HG03135 (cell line): ENCODE measurements at regions not wholly inside any gene's neighbourhood (a gene's known extent, or its start where the extent isn't known, plus 50 kb on each side); places are given as distances from the start of the nearest gene placed in this dataset.
"Not testable (repeated sequence)": the region's sequence is repeated elsewhere in the genome, so short reads cannot be mapped to it uniquely, and the experiment has no call there.

Experiments used
- ATAC-seq: cut with Tn5 transposase; IDR thresholded peaks from one replicate; pipeline ENCODE4 v1.9.1; 2021; ENCODE audit warnings: mild to moderate bottlenecking, moderate library complexity; ENCODE audit not compliant: unreplicated experiment

DNA sequence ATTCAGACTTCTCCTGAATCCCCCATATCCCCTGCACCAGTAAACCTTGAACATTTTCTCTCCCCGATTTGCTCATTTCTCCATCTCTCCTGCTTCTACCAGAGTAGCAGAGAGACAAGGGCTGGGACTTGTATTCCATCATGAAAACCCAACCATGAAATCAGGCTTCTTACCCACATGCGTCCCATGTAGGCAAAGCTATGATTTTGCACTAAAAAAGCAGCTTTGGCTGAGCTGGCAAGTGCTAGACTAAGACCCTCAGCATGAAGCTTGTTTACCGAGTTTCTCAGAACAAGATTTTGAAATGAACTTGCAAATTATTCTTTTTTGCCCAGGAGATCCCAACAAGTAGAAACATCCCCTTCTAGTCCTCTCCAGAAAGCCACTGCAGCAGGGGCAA is 80.3 kb upstream of the RFLNA start:
- no peak for ATAC-seq

DNA sequence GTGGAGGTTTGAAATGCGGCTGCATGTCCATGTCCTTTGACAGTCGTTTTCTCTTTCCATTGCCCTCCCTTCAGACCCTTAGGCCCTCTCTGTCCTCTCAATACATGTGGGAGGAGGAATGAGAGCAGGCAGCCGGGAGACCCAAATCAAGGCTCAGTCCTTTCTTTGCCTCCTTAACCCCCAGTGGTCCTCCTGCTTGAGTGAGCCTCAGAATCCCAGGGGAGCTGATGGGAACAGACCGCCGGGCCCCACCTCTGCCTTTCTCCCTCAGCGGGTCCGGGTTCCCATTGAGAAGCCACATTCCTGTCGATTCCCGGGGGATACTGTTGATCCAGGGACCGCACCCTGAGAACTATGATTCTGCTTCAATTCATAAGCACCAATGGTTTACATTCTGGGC is 77.9 kb upstream of the RFLNA start:
- ATAC-seq = no peak

DNA sequence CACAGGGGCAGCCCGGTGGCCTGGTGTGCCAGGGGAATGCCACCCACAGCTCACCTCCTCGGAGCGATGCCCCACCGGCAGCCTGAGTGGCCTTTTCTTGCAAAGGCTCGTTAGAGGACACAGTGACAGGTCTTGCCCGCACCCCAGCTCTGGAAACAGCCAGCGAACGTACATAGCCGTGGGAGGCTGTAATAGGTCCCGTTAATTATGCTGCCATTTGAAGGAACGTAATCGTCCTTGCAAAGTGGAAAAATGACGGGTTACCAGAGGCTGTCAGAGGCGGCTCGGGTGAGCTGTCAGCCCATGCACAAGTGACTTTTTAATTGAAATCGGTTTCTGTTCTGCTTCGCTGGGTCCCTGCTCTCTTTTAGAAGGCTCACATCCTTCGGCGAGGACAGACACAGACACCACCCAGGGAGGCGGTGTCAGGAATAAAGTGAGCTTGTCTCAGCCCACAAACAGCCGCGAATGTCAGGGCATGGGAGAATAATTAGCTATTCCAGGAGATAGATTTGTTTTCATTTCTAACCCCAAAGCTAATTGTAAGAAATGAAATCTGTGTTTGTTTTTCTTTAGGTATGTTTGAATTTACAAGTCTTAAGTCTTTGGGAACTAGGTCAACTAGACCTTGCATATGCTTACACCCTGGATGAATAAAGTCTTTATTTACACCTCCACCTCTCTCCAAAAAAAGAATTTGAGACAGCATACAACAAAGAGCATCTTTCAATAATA is 77.2 kb upstream of the RFLNA start:
- no peak for ATAC-seq

DNA sequence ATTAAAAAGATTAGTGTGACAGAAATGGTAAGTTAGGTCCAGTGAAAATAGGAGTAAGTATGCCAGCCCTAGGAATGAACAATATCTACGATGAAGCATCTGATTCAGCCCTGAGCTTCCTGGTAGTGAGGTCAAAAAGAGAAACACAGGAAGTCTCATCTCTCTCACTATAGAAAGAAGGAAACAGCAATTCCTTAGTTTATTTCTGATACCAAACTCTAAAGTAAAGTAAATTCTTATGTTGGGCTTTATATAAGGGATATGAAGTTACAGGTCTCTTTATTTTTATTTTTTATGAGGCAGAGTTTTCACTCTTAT is 76.7 kb upstream of the RFLNA start:
- no peak for ATAC-seq

DNA sequence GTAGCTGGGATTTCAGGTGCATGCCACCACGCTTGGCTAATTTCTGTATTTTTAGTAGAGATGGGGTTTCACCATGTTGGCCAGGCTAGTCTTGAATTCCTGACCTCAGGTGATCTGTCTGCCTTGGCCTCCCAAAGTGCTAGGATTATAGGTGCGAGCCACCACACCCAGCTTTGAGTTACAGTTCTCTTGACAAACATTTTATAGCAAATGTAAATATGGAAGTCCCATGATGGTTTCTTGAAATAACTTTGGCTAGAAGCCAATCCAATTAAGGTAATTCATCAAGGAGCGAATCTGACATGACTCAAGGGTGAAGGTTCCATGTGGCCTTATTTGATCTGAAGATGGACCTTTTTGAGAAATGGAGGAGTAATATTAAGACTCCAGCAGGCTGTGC is 76.2 kb upstream of the RFLNA start:
- ATAC-seq = not testable (repeated sequence)

DNA sequence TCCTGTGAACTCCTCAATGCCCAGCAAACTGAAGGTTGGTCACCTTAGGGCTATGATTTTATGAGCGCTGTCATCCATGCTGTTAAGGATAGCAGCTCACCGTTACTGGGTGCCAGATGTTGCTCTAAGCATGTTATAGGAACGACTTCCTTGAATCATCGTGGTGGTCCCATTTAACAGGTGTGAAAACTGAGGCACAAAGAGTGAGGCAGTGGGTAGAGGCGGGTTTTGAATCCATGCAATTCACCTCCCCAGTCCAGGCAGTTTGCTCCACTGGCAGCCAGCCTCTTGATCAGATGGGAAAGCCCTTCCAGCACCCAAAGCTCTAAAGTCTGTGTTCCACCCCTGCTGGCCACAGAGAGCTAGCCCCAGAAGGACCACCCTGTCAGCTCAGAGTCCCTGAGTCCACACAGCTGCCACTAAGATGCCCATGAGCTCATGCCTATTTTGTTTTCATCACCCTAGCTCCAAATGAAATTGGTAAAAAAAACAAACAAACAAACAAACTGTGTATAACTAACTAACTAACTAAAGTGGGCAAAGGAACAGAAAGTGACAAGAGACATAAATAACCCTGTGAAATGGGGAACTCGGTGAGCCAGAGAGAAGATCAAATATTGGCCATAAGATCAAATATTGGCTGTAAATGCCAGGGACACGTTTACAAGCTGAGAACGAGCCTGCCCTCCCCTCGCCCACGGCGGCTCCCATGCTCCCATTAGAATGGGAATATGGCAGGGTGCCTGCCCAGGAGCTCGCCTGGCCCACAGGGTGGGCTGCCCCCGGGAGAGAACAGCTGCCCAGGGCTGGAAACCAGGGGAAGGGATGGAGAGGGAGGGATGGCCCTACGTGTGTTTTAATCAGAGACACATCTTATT is 72.3 kb upstream of the RFLNA start:
- no peak for ATAC-seq

DNA sequence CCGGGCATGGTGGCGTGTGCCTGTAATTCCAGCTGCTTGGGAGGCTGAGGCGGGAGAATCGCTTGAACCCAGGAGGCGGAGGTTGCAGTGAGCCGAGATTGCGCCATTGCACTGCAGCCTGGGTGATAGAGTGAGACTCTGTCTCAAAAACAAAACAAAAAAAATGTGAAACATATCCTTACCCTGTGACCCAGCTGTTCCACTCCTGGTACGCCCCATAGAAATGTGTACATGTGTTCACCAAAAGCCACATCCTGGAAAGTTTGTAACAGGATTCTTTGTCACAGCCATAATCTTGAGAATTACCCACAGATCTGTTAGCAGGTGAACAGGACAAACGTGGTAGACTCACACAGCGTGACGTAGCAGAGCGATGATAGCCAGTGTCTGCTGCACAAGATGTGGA is 71.2 kb upstream of the RFLNA start:
- ATAC-seq = not testable (repeated sequence)

DNA sequence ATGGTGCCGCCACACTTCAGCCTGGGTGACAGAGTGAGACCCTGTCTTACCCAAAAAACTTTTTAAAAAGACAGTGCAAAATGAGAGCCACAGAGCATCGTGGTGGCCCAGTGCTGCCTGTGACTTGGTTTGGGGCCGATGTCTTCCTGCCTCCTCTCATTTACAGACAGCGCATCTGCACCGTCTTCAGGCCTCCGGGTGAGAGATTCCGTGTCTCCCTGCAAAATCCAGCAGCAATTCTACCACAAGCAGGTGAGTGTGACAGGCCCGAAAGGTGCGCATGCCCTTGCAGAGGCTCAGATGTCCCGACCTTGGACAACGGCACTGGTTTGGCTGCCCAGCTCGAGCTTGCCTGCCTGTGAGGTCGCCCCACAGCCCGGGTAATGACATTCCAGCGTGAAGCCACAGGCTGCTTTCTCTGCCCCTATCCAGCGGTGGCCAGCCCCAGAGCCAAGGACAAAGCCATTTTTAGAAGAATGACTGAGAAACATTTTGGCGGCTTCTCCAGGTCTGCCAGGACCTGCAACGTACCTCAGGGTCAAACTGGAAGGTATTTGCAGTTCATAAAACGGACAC is 70.3 kb upstream of the RFLNA start:
- no peak for ATAC-seq

DNA sequence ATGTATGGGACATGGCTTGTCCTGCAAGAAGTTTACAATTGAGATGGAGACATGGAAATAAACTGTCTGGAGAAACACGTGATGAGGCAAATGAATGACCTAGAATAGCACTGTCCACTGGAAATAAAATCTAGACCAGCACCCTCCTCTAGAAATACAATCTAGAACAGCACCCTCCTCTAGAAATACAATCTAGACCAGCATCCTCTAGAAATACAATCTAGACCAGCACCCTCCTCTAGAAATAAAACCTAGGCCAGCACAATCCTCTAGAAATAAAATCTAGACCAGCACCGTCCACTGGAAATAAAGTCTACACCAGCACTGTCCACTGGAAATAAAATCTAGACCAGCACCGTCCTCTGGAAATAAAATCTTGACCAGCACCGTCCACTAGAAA is 69.2 kb upstream of the RFLNA start:
- no peak for ATAC-seq

DNA sequence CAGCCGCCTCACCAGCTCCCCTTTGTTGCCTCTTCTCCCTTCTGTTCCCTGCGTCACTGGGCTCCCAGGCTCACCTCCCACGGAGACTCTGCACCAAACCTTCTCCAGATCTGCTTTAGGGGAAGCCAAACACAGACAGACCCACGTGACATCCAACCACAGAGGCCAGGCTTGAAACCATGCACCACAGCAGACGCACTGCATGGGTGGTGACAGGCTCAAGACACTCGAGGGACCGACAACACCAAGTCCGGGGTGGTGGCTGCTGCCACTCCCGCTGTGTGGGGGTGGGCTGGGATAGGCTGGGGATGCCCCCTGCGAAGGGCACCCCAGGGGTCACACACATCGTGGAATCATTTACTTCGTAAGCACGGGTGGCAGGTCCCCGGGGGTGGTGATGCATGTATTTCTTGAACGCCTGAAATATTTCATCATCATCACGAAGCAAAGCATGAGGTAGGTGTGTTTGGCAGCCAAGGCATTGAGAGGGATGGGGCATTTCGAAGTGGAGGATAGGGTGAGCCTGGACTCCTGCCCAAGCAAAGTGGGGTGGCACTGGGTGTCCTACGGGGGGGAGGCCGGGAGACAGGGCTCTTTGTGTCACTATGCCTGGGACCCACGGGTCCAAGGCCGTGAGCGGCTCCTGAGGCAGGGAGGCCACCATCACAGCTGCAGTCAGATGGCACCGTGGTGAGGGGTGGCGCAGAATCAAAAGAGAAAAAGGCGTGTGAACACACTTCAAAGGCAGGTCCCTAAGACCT is 66.8 kb upstream of the RFLNA start:
- ATAC-seq = no peak

DNA sequence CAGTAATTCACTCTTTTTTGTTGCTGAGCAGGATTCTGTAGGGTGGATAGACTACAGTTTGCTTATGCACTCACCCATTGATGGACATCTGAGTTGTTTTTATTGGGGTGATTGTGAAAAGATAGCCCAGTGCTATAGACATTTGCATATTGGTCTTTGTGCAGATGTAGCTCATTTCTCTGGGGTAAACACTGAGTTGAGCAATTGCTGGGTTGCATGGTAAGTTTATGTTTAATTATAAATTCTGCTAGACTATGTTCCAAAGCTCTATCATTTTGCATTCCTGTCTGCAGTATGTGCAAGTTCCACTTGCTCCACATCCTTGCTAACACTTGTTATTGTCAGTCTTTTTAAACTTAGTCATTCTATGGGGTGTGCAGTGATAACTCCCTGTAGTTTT is 65.4 kb upstream of the RFLNA start:
- no peak for ATAC-seq

DNA sequence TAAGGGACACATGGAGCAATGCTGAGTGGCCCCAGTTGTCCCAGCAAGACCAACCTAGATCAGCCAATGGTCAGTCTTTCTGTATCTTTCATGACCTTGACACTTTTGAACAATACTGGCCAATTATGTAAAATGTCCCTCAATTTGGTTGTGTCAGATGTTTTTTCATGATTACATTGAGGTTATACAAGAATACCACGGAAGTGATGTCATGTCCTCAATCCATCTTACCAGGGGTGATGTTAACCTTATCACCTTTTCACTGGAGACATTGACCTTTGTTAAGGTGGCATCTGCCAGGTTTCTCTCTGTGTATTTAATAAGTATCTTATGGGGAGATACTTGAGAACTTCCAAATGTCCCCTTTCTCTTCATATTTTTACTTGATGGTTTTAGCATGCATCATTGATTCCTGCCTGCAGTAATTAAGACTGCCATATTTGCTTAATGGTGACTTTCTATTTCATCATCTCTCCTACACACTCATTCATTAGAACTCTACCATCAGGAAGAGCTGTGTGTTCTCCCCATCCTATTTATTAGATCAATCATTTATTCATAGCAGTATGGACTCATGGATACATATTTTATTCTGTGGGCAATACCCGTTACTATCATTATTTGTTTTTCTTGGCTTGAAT is 64.7 kb upstream of the RFLNA start:
- ATAC-seq = no peak

DNA sequence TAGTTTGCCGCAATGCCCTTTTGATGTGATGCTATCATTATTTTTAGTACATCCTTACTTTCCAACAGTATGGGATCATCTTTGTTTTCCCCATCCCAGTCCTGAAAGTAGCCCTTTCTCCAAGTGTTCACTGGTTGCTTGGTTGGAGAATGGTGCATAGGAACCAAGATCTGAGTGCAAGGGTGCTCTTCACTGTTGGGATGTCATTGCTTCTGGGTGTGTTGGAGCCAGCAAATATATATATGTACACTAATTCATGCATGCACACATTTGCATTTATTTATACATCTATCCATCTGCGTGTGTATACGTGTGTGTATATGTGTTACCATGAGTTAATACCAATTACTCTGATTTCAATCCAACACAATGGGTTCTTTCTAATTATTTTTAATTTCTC is 64.1 kb upstream of the RFLNA start:
- ATAC-seq = no peak

DNA sequence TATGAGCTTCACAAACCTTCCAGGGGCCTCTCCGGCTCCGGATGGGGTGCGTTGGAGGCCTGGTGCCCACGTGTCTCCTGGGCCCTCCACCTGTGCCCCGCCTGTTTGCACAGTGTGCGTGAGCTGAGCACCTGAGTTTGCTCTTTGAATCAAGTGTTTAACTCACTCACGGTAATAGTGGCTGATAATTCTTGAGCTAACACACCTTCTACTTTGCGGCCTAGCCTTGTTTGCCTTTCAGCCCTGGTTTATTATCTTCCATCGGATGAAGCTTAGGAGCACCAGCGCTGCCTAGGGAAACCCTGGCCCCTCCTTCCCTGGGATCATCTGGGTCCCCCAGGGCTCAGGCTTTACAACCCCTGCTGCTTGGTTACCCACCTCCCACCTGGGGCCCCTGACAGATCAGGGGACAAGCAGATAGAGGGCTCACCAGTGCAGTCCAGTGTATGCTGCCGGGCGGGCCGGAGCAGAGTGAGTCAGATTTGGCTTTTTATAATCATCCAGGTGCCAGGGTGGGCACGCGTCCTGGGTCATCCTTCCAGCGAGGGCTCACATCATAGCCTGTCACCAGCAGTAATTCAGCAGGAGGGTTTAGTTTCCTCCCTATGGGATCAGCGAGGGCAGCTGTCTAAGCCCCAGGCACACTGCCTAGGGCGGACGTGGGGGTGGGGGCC is 62.8 kb upstream of the RFLNA start:
- no peak for ATAC-seq

DNA sequence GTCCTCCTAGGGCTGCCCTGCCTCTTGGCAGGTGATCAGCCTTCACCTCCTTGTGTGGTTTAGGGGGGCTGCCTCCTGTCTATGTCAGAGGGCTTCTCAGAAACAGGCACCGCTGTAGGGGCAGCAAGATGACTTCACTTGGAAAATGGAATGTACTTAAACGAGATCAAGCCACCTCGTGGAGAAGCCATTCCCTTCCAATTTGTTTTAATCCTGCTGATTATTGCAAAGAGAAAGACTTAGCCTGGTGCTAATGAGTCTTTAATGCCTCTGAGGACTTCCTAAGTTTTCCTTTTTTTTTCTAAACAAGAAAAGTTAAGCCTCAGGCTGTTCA is 62.3 kb upstream of the RFLNA start:
- no peak for ATAC-seq

DNA sequence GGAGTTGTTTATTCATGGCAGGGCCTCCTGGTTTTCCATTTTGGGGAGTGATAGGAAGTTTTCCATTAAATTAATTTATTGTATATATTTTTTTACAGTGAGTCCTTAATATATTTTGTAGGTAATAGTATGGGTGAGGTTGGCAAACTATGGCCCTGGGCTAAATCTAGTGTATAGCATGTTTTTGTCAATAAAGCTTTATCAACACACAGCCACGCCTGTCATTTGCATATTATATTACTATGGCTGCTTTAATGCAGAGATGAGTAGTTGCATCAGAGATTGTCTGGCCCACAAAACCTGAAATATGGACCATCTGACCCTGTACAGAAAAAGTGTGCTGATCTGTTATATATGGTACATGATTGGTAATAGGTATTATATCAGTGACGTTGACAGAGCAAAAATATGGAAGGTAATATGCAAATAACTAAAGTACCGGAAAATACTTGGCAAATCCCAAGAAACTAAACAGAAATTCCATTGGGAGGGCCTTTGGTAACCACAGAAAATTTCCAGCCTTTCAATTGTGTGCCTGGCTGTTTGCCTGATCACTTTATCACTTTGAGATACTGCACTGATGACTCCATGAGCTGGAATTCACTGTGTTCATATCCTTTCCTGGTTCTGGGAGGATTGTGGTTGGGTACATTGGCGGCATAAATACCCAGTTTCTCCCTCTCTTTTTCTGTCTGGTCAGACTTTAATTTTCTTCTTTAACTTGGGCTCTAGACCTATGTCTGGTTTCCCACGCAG is 61.7 kb upstream of the RFLNA start:
- no peak for ATAC-seq

DNA sequence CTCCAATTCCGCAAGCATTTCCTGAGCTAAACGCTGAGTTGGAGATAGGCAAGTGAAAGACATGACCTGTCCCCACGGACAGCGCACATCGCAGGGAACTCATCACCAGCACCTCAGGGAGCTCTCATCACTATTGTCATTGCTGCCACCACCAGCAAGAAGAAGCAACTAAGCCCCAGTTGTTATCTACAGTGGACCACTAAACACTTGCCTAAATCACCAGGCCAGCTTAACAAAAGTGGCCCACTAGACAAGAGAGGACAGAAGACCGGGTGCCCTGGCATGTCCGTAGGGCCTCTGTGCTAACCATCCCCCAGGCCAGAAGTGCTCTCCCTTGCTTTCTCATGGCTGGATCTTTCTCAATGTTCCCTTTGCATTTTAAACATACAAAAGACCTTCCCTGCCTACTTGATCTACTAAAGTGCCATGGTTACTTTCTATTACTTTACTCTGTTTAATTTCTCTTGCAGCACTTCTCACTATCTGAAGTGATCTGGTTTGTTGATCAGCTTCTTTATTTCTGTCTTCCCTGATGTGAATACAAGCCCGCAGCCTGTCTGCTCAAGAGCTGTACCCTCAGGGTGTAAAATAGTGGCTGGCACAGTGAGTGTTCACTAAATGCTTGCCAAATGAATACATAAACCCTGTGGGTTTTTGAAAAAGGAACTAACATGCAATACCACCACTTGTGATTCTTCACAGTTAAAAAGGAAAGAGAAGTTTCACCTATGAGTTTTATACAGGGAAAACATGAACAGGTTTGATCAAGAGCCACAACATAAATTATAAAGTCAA is 60.9 kb upstream of the RFLNA start:
- no peak for ATAC-seq

DNA sequence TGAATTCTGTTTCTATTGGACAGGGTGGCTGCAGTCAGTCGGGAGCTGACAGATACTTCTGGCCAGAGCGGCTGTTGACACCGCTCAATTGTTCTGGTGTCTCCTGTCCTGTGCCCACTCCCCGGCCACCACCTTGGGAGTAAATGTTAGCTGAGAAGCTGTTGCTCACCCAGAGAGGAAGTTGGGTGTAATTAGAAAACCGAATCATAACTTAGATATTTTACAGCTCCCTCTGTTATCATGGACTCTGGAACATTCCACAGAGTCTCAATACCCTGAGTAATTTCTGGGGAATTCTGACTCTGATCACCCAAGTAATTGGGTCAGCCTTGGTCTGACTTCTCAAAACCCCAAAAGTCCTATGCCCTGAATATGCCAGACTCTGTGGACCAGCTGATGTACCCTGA is 58.3 kb upstream of the RFLNA start:
- no peak for ATAC-seq

DNA sequence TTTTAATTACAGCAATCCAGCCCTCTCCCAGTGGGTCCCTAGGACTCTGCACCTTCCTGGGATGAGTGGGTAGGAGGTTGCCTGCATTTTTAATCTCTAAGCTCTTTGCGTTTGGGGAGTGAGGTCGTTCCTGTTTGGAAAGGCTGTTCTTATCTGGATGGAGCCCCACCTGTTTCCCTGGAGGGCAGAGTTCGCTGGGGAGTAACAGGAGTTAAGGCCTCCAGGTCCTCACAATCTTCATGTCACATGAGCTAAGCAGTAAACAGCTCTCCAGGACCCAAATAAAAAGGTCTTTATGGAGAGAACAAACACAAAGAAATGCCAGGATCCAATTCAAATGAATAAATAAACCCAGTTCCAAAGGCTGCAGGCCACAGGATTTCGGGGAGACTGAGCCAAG is 56.0 kb upstream of the RFLNA start:
- ATAC-seq = no peak
